ENCODE measurements at regions not wholly inside any gene's neighbourhood (a gene's known extent, or its start where the extent isn't known, plus 50 kb on each side); places are given as distances from the start of the nearest gene placed in this dataset.

- DNase-seq (ENCODE audit: low read depth in 2 of 2): no peak
Observed at GRCh38 chr2:45255563-45255962, 246.3 kb upstream of the SIX2 start.

DNA sequence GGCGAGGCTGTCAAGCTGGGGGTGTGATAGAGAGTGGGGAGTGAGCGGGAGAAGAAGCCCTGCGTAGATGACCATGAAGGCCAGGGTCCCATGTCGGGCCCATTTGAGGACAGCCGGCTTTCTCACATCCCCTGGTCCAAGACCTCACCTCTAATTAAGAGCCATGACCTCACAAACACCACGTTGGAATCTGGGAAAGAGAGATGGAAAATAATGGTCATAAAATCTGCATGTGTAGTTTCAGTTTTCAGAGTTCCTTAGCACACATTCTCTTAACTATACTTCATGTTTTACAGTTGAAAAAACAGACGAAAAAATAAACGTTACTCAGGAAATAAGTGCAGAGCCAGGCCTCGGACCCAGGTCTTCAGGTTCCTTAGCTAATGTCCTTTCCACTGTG, 244.8 kb upstream of the SIX2 start:
- DNase-seq (ENCODE audit: low read depth in 2 of 2): no peak

DNA sequence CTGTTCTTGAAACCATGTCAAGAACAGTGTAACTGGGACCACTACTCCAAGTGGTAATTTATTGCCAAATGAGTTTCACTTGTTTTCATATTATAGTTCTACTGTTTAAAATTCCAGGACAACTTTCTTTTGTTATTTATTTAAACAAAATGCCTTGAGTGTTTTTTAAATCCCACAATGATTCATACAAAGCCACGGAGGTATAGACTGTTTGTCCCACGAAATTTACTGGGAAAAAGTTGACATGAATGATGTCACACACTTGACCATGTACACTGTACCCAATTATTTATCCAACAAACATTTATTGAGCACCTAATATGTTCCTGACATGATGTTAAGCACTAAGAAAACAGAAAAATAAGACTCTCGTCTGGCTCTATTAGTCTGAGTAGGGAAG, 243.9 kb upstream of the SIX2 start:
- no peak for DNase-seq (ENCODE audit: low read depth in 2 of 2)

DNA sequence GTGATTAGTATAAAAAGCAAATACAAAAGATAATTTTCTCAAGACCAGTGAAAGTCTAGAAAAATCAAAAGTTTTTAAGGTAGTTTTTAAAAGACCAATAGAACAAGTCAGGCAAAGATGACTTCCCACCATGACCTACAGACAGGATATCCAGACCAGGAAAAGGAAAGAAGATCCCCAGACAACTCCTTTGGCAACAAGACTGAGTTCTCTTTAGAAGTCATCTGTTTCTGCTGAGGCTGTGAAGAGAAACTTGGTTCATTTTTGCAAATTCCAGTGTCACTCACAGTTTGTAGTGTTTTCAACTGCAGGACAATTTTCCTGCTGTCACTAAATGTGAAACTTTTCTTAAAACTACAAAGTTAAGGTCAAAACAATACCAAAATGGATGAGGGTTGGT, 240.9 kb upstream of the SIX2 start:
- no peak for DNase-seq (ENCODE audit: low read depth in 2 of 2)

DNA sequence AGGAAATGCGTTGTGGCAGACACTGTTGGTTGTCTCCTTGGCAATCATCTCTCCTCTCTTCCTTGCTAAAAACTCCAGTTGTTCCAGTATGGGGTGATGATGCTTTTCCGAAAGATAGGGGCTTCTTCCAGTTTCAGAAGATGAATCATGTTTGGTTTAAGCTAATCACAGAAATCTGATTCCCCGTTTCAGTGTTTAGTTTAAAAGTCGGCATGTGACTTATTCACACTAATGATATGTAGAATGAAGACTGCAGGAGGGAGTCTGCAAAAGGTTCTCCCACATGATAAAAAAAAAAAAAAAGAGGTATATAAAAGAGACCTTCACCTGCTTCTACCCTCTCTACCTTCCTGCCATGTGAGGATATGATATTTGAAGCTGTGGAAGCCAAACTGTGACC, 239.0 kb upstream of the SIX2 start:
- no peak for DNase-seq (ENCODE audit: low read depth in 2 of 2)

GRCh38 chr2:45244928-45245327, 235.7 kb upstream of the SIX2 start:
- DNase-seq (ENCODE audit: low read depth in 2 of 2): no peak

GRCh38 chr2:45242161-45242741, 233.0 kb upstream of the SIX2 start:
- no peak for DNase-seq (ENCODE audit: low read depth in 2 of 2)

DNA sequence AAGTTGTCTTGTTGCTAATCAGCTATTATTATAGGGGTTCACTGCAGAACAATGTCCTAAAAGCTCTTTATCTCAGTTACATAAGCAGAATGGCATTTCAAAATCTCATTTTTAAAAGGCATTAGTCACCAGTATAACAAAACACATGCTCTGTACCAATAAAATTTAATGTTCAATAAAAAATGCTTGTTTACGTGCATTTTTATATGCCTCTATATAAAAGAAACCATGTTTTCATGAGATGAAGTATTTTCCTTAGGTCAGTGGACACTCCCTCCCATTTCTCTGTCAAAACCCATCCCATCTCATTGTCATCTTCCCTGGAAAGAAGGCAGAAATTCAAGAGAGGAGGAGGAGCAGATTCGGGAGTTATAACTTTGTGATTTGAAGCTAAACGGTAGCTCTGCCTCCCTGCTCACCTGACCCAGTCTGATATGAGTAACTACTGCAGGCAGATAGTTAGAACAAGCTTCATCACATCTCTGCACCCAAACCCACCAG, 231.9 kb upstream of the SIX2 start:
- DNase-seq (ENCODE audit: low read depth in 2 of 2): no peak

DNA sequence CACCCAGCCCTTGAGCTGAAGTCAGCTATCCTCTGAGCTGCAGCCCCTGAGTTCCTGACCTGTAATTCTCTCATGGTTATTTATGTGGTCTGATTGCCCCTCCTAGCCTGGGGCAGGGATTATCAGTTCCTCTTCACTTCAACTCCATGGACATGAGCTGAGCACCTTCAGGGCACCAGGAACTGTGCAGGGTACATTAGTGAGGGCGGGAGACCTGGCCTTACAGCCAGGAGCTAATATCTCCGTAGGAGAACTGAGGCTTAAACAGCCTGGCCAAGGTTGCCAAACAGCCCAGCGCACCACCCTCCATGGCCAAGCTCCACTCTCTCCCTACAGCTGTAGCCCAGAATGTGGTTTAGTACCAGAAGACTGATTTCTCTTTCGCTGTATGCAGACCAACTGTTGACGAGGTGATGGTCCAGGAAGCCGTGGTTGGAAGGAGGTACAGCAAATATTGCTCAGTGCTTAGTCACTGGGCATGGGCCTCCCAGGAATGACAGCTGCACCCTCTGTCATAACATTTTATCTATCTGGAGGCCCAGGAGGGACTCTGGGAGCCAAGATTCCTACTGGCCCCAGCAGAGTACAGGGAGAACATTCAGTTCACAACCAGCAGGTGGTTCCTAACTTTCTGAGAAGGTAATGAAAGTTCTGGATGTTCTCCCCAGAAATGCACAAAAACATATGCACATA, 228.7 kb upstream of the SIX2 start:
- DNase-seq (ENCODE audit: low read depth in 2 of 2): peak in 1 of 2 donors; percentile 19

GRCh38 chr2:45237128-45237527, 227.9 kb upstream of the SIX2 start:
- DNase-seq (ENCODE audit: low read depth in 2 of 2): no peak

DNA sequence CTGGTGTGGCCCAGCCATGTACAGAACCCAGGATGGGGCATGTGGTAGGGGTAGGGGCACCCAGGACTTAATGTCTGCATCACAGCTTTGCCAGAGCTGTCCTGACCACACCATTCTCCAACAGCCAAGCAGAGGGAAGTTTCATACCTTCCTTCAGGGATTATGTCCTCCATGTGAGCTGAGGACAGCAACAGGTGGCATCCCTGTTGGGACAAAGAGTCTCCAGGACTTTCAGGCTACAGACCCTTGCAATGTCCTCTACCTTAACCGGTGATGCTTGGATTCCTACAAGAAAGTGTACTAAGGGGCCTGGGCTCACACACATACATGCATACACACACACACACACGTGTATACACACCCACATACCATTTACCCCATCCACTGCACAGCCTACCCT, 227.0 kb upstream of the SIX2 start:
- DNase-seq (ENCODE audit: low read depth in 2 of 2): no peak

GRCh38 chr2:45233301-45233700, 224.0 kb upstream of the SIX2 start:
- DNase-seq (ENCODE audit: low read depth in 2 of 2): no peak

DNA sequence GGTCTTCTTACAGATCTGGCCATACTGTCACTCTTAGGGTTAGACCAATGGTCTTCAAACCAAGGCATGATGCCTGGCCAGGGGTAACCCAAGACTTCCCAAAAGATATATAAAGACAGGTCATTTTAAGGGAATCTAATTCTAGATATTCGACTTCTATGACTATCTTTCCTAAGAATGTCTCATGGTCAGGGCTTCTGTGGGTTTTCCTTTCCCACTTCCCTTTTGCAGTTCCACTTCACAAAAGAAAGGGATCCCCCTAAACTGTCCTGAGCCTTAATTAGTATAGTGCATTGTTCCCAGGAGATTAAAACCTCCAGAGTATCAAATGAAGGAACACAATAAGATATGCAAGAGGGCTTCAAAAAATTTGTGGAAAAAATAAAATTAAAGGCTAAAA, 223.6 kb upstream of the SIX2 start:
- no peak for DNase-seq (ENCODE audit: low read depth in 2 of 2)

GRCh38 chr2:45229411-45229810, 220.2 kb upstream of the SIX2 start:
- DNase-seq (ENCODE audit: low read depth in 2 of 2): no peak

- no peak for DNase-seq (ENCODE audit: low read depth in 2 of 2)
Observed at GRCh38 chr2:45227347-45227746, 218.1 kb upstream of the SIX2 start.

GRCh38 chr2:45224993-45225380, 215.7 kb upstream of the SIX2 start:
- DNase-seq (ENCODE audit: low read depth in 2 of 2): no peak

DNA sequence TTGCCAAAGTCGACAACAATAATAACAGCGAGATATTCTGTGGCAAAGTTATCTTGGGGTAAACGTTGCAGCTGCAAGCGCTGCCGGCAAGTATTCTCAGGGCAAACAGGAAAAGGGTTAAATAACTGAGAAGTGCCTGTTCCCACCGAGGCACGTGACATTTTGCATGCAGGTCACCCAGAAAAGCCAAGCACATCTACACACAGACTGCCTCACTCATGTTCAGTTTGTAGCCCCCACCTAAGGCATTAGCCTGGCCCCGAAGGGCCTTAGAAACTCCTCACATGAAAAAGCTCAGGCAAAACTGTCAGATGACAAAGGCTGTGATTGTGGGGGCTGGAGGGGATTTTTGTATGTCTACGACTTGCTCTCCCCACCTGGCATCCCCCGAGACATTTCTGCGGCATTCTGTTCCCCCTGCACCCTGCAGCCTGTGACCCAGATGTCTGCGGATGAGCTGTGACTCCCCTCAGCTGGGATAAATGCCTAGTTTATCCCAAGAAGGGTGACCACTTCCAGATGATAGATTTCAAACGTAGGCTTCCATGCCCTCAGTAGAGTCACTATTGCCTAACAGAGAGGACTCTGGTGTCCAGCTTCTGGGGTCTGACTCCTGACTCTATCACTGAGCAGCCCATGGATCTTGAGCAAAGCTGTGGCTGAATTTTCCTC, 215.2 kb upstream of the SIX2 start:
- no peak for DNase-seq (ENCODE audit: low read depth in 2 of 2)

- DNase-seq (ENCODE audit: low read depth in 2 of 2): no peak
Observed at GRCh38 chr2:45223531-45223930, 214.3 kb upstream of the SIX2 start.

DNA sequence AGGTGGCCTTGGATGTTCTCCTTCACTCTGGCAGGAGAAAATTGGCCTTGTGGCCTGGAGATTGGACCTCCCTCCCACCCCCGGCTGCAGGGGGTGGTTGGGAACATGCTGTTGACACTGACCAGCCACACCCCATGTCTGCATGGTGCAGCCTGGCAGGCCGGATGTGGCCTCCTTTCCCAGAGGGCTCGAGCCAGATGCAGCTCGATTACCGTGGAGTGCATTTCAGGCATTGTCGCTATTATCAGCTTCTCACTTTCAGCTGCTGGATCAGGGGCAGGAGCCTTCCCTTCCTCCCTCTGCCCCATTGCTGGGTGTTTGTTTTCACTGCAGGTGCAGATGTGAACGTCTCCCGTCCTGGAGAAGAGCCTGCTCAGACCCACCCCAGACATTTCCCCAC, 211.0 kb upstream of the SIX2 start:
- no peak for DNase-seq (ENCODE audit: low read depth in 2 of 2)

- no peak for DNase-seq (ENCODE audit: low read depth in 2 of 2)
Observed at GRCh38 chr2:45218931-45219339, 209.7 kb upstream of the SIX2 start.

DNA sequence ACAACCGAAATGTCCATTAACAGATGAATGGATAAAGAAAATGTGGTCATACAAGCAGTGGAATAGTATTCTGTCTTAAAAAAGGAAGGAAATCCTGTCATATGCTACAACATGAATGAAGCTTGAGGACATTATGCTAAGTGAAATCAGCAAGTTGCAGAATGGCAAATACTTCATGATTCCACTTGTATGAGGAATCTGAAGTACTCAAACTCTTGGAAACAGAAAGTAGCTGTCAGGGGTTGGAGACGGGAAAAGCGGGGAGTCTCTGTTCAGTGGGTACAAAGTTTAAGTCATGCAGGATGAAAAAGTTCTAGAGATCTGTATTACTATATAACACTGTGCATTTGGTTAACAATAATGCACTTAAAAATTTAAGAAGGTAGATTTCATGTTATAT, 209.0 kb upstream of the SIX2 start:
- no peak for DNase-seq (ENCODE audit: low read depth in 2 of 2)

DNA sequence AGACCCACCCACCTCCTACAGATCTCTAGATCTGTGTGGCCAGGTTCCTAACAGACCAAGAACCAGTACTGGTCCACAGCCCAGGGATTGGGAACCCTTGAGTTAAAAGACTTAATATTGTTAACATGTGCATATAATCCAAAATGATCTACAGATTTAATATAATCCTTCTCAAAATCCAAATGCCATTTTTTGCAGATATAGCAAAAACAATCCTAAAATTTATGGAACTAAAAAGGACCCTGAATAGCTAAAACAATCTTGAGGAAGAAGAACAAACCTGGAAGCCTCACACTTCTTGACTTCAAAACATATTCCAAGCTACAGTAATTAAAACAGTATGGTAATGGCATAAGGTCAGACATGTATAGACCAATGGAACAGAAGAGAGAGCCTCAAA, 206.9 kb upstream of the SIX2 start:
- no peak for DNase-seq (ENCODE audit: low read depth in 2 of 2)

- no peak for DNase-seq (ENCODE audit: low read depth in 2 of 2)
Observed at GRCh38 chr2:45214550-45214949, 205.3 kb upstream of the SIX2 start.
